ENCODE measurements at regions not wholly inside any gene's neighbourhood (a gene's known extent, or its start where the extent isn't known, plus 50 kb on each side); places are given as distances from the start of the nearest gene placed in this dataset.

- peak; percentile 74 for DNase-seq
Observed at GRCh38 chr1:60984062-60984799, 98.1 kb upstream of the NFIA start.

GRCh38 chr1:60983701-60984061 is 98.7 kb upstream of the NFIA start:
- no peak for DNase-seq

GRCh38 chr1:60982539-60982938 is 99.8 kb upstream of the NFIA start:
- DNase-seq: no peak

- no peak for DNase-seq
Observed at GRCh38 chr1:60981357-60981756, 101.0 kb upstream of the NFIA start.

GRCh38 chr1:60978421-60979357 is 103.7 kb upstream of the NFIA start:
- no peak for DNase-seq

- DNase-seq: no peak
Observed at GRCh38 chr1:60977661-60978060, 104.7 kb upstream of the NFIA start.

- DNase-seq: no peak
Observed at GRCh38 chr1:60974524-60975372, 107.6 kb upstream of the NFIA start.

- no peak for DNase-seq
Observed at GRCh38 chr1:60973668-60974067, 108.7 kb upstream of the NFIA start.

GRCh38 chr1:60972841-60973364 is 109.5 kb upstream of the NFIA start:
- DNase-seq: no peak

GRCh38 chr1:60971330-60971729 is 111.0 kb upstream of the NFIA start:
- no peak for DNase-seq

- DNase-seq: peak; percentile 42
Observed at GRCh38 chr1:60969971-60970509, 112.3 kb upstream of the NFIA start.

GRCh38 chr1:60965280-60965854 is 117.0 kb upstream of the NFIA start:
- DNase-seq: no peak

GRCh38 chr1:60963167-60963940 is 119.0 kb upstream of the NFIA start:
- DNase-seq: no peak

GRCh38 chr1:60960891-60961461 is 121.4 kb upstream of the NFIA start:
- no peak for DNase-seq

- DNase-seq: no peak
Observed at GRCh38 chr1:60959701-60960100, 122.7 kb upstream of the NFIA start.

- no peak for DNase-seq
Observed at GRCh38 chr1:60958001-60958400, 124.4 kb upstream of the NFIA start.

- no peak for DNase-seq
Observed at GRCh38 chr1:60956520-60956919, 125.8 kb upstream of the NFIA start.

GRCh38 chr1:60952612-60953111 is 129.7 kb upstream of the NFIA start:
- DNase-seq: no peak

GRCh38 chr1:60950224-60951063 is 131.9 kb upstream of the NFIA start:
- DNase-seq: peak; percentile 56

GRCh38 chr1:60949826-60950197 is 132.5 kb upstream of the NFIA start:
- no peak for DNase-seq

Measured in left hindlimb (tissue), 1 donor.